GM12892 (cell line): ENCODE measurements at regions not wholly inside any gene's neighbourhood (a gene's known extent, or its start where the extent isn't known, plus 50 kb on each side); places are given as distances from the start of the nearest gene placed in this dataset.

Experiments used
- DNase-seq: peaks from one replicate; pipeline ENCODE4 v3.0.0; 2011; ENCODE audit not compliant: insufficient read length
- FAIRE-seq: peaks from 2 replicates; lab custom pipeline; 2011; peaks lifted over from hg19 to GRCh38; lab: Jason Lieb, UNC
- POLR2A ChIP-seq: IDR thresholded peaks from 2 replicates; pipeline ENCODE4 v1.6.1; 2011; ENCODE audit warnings: low read depth, low read length, control low read depth
- POLR2AphosphoS5 ChIP-seq: IDR thresholded peaks from 2 replicates; pipeline ENCODE4 v1.6.1; 2011; ENCODE audit warnings: low read depth, low read length, control low read depth
- TAF1 ChIP-seq: IDR thresholded peaks from 2 replicates; pipeline ENCODE4 v1.6.1; 2011; ENCODE audit warnings: low read depth, mild to moderate bottlenecking, control low read depth, low read length, borderline replicate concordance

GRCh38 chr16:79469999-79470398, 130.5 kb downstream of the MAF start:
- FAIRE-seq (no peak), DNase-seq (no peak)
- TF ChIP-seq POLR2A (no peak), TAF1 (no peak), POLR2AphosphoS5 (no peak)

GRCh38 chr16:79468631-79469030, 131.9 kb downstream of the MAF start:
- TF ChIP-seq POLR2AphosphoS5, result no peak
- no peak for TF ChIP-seq POLR2A
- TF ChIP-seq TAF1, result no peak
- no peak for FAIRE-seq
- DNase-seq, result no peak

- DNase-seq, result no peak
- no peak for FAIRE-seq
- TF ChIP-seq POLR2AphosphoS5, result no peak
- TF ChIP-seq POLR2A, result no peak
- no peak for TF ChIP-seq TAF1
Measured at GRCh38 chr16:79468121-79468552, 132.4 kb downstream of the MAF start.

- TF ChIP-seq TAF1 (no peak), POLR2AphosphoS5 (no peak), POLR2A (no peak)
- FAIRE-seq (no peak), DNase-seq (no peak)
Measured at GRCh38 chr16:79466111-79466510, 134.4 kb downstream of the MAF start.

- TF ChIP-seq POLR2AphosphoS5 (no peak), TAF1 (no peak), POLR2A (no peak)
- DNase-seq (no peak), FAIRE-seq (no peak)
Measured at GRCh38 chr16:79463841-79464240, 136.7 kb downstream of the MAF start.

GRCh38 chr16:79456036-79456435, 144.5 kb downstream of the MAF start:
- DNase-seq (no peak), FAIRE-seq (no peak)
- TF ChIP-seq POLR2A (no peak), POLR2AphosphoS5 (no peak), TAF1 (no peak)

GRCh38 chr16:79452671-79453070, 147.9 kb downstream of the MAF start:
- DNase-seq (no peak), FAIRE-seq (no peak)
- TF ChIP-seq POLR2AphosphoS5, result no peak
- TF ChIP-seq POLR2A, result no peak
- TF ChIP-seq TAF1, result no peak

- no peak for TF ChIP-seq POLR2A
- FAIRE-seq (no peak), DNase-seq (no peak)
Measured at GRCh38 chr16:79451196-79451816, 149.2 kb downstream of the MAF start.

- TF ChIP-seq POLR2A (no peak), TAF1 (no peak), POLR2AphosphoS5 (no peak)
- DNase-seq (no peak), FAIRE-seq (no peak)
Measured at GRCh38 chr16:79449900-79450299, 150.6 kb downstream of the MAF start.

GRCh38 chr16:79449067-79449769, 151.3 kb downstream of the MAF start:
- no peak for DNase-seq
- TF ChIP-seq POLR2A (no peak), TAF1 (no peak), POLR2AphosphoS5 (no peak)
- FAIRE-seq, result no peak

- FAIRE-seq, result no peak
- no peak for TF ChIP-seq TAF1
- no peak for TF ChIP-seq POLR2AphosphoS5
- TF ChIP-seq POLR2A, result no peak
- DNase-seq, result no peak
Measured at GRCh38 chr16:79444572-79444971, 156.0 kb downstream of the MAF start.

- no peak for FAIRE-seq
- no peak for TF ChIP-seq POLR2A
- no peak for TF ChIP-seq TAF1
- TF ChIP-seq POLR2AphosphoS5, result no peak
Measured at GRCh38 chr16:79439901-79440300, 160.6 kb downstream of the MAF start.

More at GRCh38 chr16:79439901-79440300, 160.6 kb downstream of the MAF start:
- no peak for DNase-seq
